Gastrocnemius medialis (tissue), 4 donors: ENCODE measurements at regions not wholly inside any gene's neighbourhood (a gene's known extent, or its start where the extent isn't known, plus 50 kb on each side); places are given as distances from the start of the nearest gene placed in this dataset.

ENCODE experiments used
- ATAC-seq, 2 donors: fragments of 150-250 bp; one replicate each; pipeline ENCODE4 v1.9.1; 2016
- DNase-seq, 2 donors: peaks; one replicate each; pipeline ENCODE4 v3.0.0-alpha.2; 2019
- H3K27ac ChIP-seq, 4 donors: fragments of 200-600 bp; sonication (generic); 1 replicate in 1 of 4; 2 replicates in 3 of 4; pipeline ENCODE4 v1.5.1; 2016 to 2018; ENCODE audit warnings: mild to moderate bottlenecking in 2 of 4, moderate library complexity in 1 of 4
- H3K27me3 ChIP-seq, 3 donors: fragments of 200-600 bp; sonication (generic) in 2 of 3; 1 replicate in 1 of 3; 2 replicates in 2 of 3; pipeline versions ENCODE4 v1.5.1 to v1.6.0; 2016 to 2019; ENCODE audit warnings: mild to moderate bottlenecking in 1 of 3, moderate library complexity in 1 of 3
- H3K36me3 ChIP-seq, 2 donors: fragments of 200-600 bp; sonication (generic) in 1 of 2; one replicate each; pipeline ENCODE4 v1.5.1; 2017 to 2018
- H3K4me1 ChIP-seq, 2 donors: fragments of 200-600 bp; sonication (generic) in 1 of 2; one replicate each; pipeline ENCODE4 v1.5.1; 2016 to 2017; ENCODE audit warnings: mild to moderate bottlenecking in 2 of 2
- H3K4me3 ChIP-seq, 4 donors: fragments of 200-600 bp; sonication (generic) in 3 of 4; 1 replicate in 1 of 4; 2 replicates in 3 of 4; pipeline ENCODE4 v1.5.1; 2016 to 2019; ENCODE audit warnings: mild to moderate bottlenecking in 2 of 4
- H3K9me3 ChIP-seq, 3 donors: fragments of 200-600 bp; sonication (generic) in 2 of 3; 1 replicate in 1 of 3; 2 replicates in 2 of 3; pipeline ENCODE4 v1.5.1; 2016 to 2019
- CTCF ChIP-seq, 5 experiments: fragments of 450-650 bp in 3 of 5; fragments of 200-600 bp in 2 of 5; sonication (generic) in 2 of 5; IDR thresholded peaks in 4 of 5; conservative IDR thresholded peaks in 1 of 5; 1 replicate in 4 of 5; 2 replicates in 1 of 5; pipeline ENCODE4 v1.5.1; 2016 to 2019; ENCODE audit warnings: antibody characterized with exemption in 5 of 5, mild to moderate bottlenecking in 3 of 5, moderate library complexity in 3 of 5
- POLR2A ChIP-seq, 2 donors: fragments of 450-650 bp; IDR thresholded peaks; one replicate each; pipeline ENCODE4 v1.6.1; 2017; ENCODE audit warnings: antibody characterized with exemption in 2 of 2, mild to moderate bottlenecking in 2 of 2, moderate library complexity in 2 of 2
- in situ Hi-C, 4 donors: fragments of 200-750 bp; cut with MboI; loops; one replicate each; pipeline versions ENCODE4 v1.15.0 to v1.8.0; 2017; ENCODE audit warnings: low sequenced_read_pairs in 4 of 4
- intact Hi-C: fragments of 100-400 bp; cut with DNase I; formaldehyde crosslinking; loops from one replicate; pipeline ENCODE4 v1.15.1; 2023; ENCODE audit warnings: low total_unique reads

GRCh38 chr3:124451630-124452317, 278.5 kb upstream of the UMPS start:
- H3K27me3 ChIP-seq = no peaks in the 10 kb centered on the region
- no peak overlapping the region for H3K4me3 ChIP-seq
- DNase-seq (no peak), ATAC-seq (no peak)
- TF ChIP-seq POLR2A (IDR thresholded peaks at IDR 0.05) = no peak
- no peak for TF ChIP-seq CTCF (IDR thresholded peaks at IDR 0.05 in 4 of 5, conservative IDR thresholded peaks at IDR 0.05 in 1 of 5)
- intact Hi-C loops (no loop called here), in situ Hi-C loops (loop anchor here in 1 of 4 donors (25.0 kb wide), 1 partner anchor 439 kb away; no protein-coding TSS in a partner anchor)
- no peak overlapping the region for H3K27ac ChIP-seq
- H3K9me3 ChIP-seq = no peaks in the 10 kb centered on the region
- peaks cover 0 to 5% of the 10 kb centered on the region in 2 donors for H3K36me3 ChIP-seq
- H3K4me1 ChIP-seq = no peaks in the 10 kb centered on the region

- in situ Hi-C loops (loop anchor here in 1 of 4 donors (25.0 kb wide), 1 partner anchor 441 kb away; no protein-coding TSS in a partner anchor), intact Hi-C loops (no loop called here)
- H3K4me3 ChIP-seq = no peak overlapping the region
- ATAC-seq = no peak
- H3K27ac ChIP-seq = no peak overlapping the region
- DNase-seq = no peak
- H3K27me3 ChIP-seq = no peaks in the 10 kb centered on the region
- no peaks in the 10 kb centered on the region for H3K4me1 ChIP-seq
- no peaks in the 10 kb centered on the region for H3K9me3 ChIP-seq
- H3K36me3 ChIP-seq = no peaks in the 10 kb centered on the region
- TF ChIP-seq POLR2A (IDR thresholded peaks at IDR 0.05) (no peak), CTCF (IDR thresholded peaks at IDR 0.05 in 4 of 5, conservative IDR thresholded peaks at IDR 0.05 in 1 of 5) (no peak)
Observed at GRCh38 chr3:124453189-124453588, 277.1 kb upstream of the UMPS start.

- Histone ChIP-seq H3K27ac (no peak overlapping the region), H3K27me3 (no peaks in the 10 kb centered on the region), H3K4me3 (no peak overlapping the region), H3K4me1 (no peaks in the 10 kb centered on the region), H3K36me3 (no peaks in the 10 kb centered on the region), H3K9me3 (no peaks in the 10 kb centered on the region)
- DNase-seq (no peak), ATAC-seq (no peak)
- TF ChIP-seq POLR2A (IDR thresholded peaks at IDR 0.05) (no peak), CTCF (IDR thresholded peaks at IDR 0.05 in 4 of 5, conservative IDR thresholded peaks at IDR 0.05 in 1 of 5) (no peak)
- intact Hi-C loops (no loop called here), in situ Hi-C loops (loop anchor here in 1 of 4 donors (25.0 kb wide), 1 partner anchor 444 kb away; no protein-coding TSS in a partner anchor)
Observed at GRCh38 chr3:124455891-124456290, 274.4 kb upstream of the UMPS start.

- no peak overlapping the region for H3K4me3 ChIP-seq
- H3K27ac ChIP-seq = no peak overlapping the region
- ATAC-seq = no peak
Observed at GRCh38 chr3:124456506-124456905, 273.7 kb upstream of the UMPS start.

More at GRCh38 chr3:124456506-124456905, 273.7 kb upstream of the UMPS start:
- no peaks in the 10 kb centered on the region for H3K9me3 ChIP-seq
- no peak for TF ChIP-seq CTCF (IDR thresholded peaks at IDR 0.05 in 4 of 5, conservative IDR thresholded peaks at IDR 0.05 in 1 of 5)
- no peak for TF ChIP-seq POLR2A (IDR thresholded peaks at IDR 0.05)
- no peaks in the 10 kb centered on the region for H3K4me1 ChIP-seq
- no peak for DNase-seq
- intact Hi-C loops = no loop called here
- in situ Hi-C loops = loop anchor here in 1 of 4 donors (25.0 kb wide), 1 partner anchor 444 kb away; no protein-coding TSS in a partner anchor
- no peaks in the 10 kb centered on the region for H3K36me3 ChIP-seq
- H3K27me3 ChIP-seq = no peaks in the 10 kb centered on the region
